A673 (cell line): ENCODE measurements at regions not wholly inside any gene's neighbourhood (a gene's known extent, or its start where the extent isn't known, plus 50 kb on each side); places are given as distances from the start of the nearest gene placed in this dataset.

Experiments
- CTCF ChIP-seq: fragments of 300-800, 200-600 bp; sonication (generic); conservative IDR thresholded peaks from 2 replicates; pipeline ENCODE4 v1.5.1; 2017; ENCODE audit warnings: low read depth, mild to moderate bottlenecking, antibody characterized with exemption, low read length, moderate library complexity, mixed read lengths
- EZH2 ChIP-seq: fragments of 200-600 bp; sonication (generic); IDR thresholded peaks from 2 replicates; pipeline ENCODE4 v1.6.1; 2017; ENCODE audit warnings: borderline replicate concordance, low read depth, mild to moderate bottlenecking, mixed read lengths, antibody characterized with exemption, low read length; ENCODE audit not compliant: poor library complexity, severe bottlenecking

GRCh38 chr3:151987893-151988292 is 114.5 kb downstream of the SUCNR1 start:
- TF ChIP-seq CTCF (no peak), EZH2 (no peak)
